ENCODE measurements at regions not wholly inside any gene's neighbourhood (a gene's known extent, or its start where the extent isn't known, plus 50 kb on each side); places are given as distances from the start of the nearest gene placed in this dataset.

DNA sequence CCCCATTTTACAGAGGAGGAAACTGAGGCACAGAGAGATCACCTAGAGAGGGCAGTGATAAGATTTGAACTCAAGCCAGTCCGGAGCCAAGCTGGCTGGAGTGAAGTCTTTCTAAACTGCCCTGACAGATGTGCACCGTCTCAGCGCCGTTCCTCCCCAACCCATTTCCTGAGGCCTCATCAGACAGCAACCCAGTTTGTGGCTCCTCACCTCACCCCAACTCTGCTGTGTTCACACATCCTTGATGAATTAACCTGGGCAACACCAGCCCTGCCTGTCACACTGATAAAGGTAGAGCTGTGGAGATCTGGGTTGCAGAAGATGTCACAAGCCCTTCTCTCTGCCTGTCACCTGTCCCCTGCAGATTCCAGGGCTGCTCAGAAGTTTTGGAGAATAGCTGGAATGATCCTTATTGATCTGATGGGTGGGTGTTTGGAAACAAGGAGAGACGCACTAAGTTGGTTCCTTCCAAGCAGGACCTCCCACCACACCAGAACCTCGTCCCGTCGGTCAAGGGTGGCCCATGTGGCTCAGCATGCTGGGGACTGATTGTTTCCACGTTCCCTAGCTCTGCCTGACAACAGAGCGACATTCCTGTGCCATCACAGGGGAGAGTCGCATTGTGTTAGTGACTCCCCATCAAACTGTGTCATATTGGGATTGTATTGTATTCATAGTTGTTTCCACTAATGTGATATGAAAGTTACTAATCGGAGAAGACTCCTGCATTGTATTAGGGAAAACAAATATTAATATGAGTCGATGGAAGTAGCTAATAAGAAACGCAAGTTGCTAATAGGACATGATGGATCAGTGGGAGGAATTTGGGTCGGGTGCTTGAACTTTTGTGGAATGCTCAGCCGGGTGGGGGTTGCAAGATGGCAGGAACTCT is 200.6 kb downstream of the PHETA1 start:
- no peak for TF ChIP-seq POLR2A (IDR thresholded peaks at IDR 0.05)
- no peak for TF ChIP-seq EP300 (IDR thresholded peaks at IDR 0.05)
